NOMO-1 (cell line): ENCODE measurements at regions not wholly inside any gene's neighbourhood (a gene's known extent, or its start where the extent isn't known, plus 50 kb on each side); places are given as distances from the start of the nearest gene placed in this dataset.

Experiments
- DNase-seq, 2 experiments: peaks; one replicate each; lab custom pipeline; 2025; ENCODE audit not compliant: unreplicated experiment in 2 of 2; lab: John Stamatoyannopoulos, UW

DNA sequence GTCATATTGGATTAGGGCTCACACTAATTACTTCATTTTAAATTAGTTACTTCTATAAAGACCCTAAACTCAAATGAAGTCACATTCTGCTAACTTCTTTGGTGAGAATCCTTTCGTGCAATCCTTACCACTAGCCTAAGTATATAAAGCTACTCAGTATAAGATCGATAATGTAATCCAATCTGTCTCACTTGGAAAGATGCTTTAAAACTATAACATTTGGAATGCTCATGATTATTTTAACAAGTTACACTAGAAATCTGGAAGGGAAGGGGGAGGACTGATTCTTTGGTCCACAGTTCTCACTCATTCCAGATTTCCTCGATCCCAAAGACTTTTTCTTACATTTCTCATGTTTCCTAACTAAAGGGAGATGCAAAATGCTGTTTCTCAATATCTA is 336.4 kb upstream of the SLIT2 start:
- DNase-seq, result no peak

- no peak for DNase-seq
These were observed 338.1 kb upstream of the SLIT2 start for GRCh38 chr4:19913650-19914049.

- no peak for DNase-seq
These were observed 340.7 kb upstream of the SLIT2 start for GRCh38 chr4:19910861-19911525.

- no peak for DNase-seq
These were observed 346.7 kb upstream of the SLIT2 start for GRCh38 chr4:19905024-19905423.

- DNase-seq, result no peak
These were observed 363.1 kb upstream of the SLIT2 start for GRCh38 chr4:19888587-19888986.

- DNase-seq, result no peak
These were observed 367.9 kb upstream of the SLIT2 start for GRCh38 chr4:19883841-19884240.

DNA sequence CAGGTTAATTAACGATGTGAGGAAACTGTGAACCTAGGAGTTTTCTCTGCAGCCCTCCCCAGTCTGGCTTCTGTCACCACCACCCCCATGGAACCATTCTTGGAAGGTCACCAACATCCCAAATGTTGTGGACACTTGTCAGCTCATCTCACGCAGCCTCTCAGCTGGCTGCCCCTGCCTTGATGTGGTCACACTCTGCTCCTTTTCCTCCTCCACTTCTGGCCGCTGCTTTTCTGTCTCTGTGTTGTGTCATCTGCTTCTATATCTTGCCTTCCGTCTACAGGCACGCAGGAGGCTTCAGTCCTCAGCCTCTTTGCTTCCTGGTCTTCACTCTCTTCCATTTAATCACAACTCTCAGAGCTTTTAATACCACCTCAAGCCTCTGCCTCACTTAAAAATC is 371.5 kb upstream of the SLIT2 start:
- no peak for DNase-seq

GRCh38 chr4:19879330-19879729 is 372.4 kb upstream of the SLIT2 start:
- DNase-seq, result no peak

GRCh38 chr4:19857991-19858390 is 393.7 kb upstream of the SLIT2 start:
- no peak for DNase-seq

- DNase-seq, result no peak
These were observed 394.3 kb upstream of the SLIT2 start for GRCh38 chr4:19857380-19857779.

DNA sequence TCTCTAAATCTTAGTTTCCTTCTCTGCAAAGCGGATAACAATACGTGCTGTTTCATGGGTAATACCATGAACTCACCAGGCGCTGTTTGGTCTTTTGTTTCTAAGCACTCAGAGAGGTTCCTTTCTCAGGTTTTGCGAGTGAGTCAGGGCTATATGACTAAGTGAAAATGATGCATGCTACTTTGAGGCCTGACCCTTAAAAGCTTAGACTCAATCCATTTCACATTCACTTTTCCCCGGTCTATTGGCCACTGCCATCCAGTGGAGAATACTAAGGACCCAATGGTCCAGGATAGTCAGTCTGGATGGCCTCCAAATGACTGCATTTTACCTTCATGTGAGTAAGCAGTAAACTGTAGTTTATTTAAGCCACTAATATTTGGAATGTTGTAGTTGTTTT is 400.8 kb upstream of the SLIT2 start:
- no peak for DNase-seq

DNA sequence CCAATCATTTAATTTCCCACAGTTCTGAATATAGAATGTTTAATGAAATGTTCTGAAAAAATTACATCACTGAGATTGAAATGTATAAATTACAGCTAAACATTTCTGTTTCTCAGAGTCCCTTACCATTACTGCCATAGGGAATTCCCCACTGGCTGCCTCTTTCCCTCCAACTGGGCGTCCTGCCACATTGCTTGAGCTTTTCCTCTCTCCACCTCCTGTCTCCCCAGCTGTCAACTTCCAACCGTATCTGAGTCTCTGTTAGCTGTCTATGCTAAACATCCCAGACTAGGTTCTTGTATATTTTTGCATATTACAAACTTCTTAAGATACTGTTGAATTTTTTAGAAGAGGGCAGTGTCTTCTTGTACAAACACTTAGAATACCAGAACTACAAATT is 407.3 kb upstream of the SLIT2 start:
- DNase-seq, result no peak

DNA sequence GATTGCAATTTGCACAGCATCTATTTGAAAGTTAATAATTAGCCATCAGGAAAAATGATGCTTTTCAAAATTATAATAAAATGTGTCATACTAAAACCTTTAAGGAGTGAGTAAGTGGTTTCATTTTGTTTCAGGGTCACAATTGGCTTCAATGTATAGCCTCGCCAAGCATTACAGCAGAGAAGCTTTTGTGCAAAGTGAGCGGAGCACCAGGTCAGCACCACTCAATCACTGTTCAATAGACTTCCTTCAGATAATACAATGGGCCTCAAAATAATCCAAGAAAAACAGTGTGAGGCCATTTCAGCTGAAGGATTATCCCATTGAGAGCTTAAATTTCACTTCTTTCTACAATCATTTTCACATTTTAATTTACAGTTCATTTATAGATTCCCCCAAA is 409.2 kb upstream of the SLIT2 start:
- no peak for DNase-seq

DNA sequence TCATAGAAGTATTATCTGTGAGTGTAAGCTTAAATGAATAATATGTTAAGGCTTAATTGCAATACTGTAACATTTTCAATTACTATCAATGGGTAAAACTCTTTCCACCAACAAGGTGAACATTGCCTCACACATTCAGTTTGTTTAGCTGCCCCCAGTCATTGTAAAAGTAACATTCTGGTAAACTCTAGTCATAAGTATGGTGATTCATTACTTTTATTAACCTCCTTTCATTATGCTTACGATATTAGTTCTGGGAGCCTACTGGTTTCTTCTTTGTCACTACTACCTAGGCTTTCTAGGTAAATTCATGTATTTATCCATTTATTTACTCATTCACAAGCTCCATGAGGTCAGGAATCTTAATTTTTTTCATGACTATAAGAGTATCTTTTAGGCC is 412.8 kb upstream of the SLIT2 start:
- no peak for DNase-seq

- DNase-seq, result no peak
These were observed 416.3 kb upstream of the SLIT2 start for GRCh38 chr4:19835429-19835828.

DNA sequence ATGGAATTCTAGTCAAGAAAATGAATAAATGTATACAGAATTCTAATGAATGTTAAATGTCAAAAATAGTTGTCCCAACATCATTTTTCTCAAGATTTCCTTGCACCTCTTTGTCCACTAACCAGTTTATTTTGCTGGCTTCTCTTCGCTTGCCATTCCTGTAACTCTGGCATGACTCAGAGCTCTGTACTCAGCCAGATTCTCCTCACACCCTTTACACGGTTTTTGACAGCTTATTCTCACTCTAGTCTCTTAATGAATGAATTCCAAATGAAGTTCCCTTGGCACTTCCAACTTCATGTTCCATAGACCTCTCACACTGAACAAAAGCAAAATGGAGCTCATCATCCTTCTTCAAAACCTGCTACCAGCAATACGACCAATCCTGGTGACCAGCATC is 419.3 kb upstream of the SLIT2 start:
- DNase-seq, result no peak

DNA sequence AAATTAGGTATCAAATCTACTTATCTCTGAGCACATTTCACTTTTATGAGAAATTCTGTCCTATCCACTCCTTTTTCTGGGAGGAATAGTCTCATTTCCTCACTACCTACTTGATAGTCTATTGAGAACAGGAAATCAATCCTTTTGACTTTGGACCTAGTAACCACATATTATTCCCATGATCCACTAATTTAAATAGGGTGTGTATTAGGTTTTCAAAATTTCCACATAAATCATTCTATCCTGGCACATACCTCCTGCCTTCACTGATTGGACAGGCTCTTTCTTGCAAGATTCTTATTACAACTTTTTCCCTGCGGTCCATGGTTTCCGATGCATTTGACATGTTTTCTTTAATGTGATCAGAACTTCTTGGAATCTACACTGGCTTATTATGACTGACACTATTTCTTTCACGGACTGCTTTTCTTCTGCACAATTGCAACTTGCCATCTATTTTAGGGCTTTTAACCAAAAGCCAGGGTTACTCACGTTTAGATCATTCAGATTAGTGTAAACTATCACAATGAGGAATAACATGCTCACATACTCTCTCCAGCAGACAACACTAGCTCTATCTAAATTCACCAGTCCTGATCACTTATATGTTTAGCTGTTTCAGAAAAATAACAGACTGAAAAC is 419.9 kb upstream of the SLIT2 start:
- no peak for DNase-seq

DNA sequence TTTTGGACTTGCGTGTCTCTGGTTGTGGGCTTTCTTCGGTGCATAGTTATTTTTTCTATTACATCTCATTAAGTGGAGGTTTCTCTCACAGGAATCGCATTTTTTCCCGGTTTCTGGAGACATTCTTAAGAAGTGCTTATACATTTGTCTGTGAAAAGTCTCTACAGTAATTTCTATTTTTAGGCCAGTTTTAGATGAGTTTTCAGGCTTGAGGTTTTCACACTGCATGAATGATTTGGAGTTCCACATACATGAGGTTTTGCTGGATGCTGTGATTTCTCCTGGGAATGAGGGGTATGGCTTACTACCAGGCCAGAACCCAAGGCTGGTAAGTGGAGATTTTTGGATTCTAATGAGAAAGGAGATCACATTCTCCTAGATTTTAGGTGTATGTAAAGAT is 422.6 kb upstream of the SLIT2 start:
- no peak for DNase-seq

DNA sequence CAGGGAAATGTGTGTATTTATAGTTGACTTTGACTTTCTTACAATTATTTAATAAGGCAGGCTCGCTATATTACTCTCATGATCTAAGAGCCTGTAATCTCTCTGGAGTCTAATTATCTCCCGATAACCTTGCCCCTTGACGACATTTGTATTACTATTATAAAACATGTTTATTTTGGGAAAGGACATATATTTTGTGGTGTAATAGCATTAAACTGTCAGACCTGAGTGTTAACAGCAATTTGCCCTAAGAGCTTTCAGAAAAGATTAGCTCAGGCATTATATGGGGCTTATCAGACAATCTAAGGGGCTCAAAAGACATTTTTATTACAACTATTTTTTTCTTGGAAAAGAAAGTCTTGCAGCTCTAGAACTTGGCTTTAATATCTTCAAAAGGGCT is 427.9 kb upstream of the SLIT2 start:
- DNase-seq, result no peak

DNA sequence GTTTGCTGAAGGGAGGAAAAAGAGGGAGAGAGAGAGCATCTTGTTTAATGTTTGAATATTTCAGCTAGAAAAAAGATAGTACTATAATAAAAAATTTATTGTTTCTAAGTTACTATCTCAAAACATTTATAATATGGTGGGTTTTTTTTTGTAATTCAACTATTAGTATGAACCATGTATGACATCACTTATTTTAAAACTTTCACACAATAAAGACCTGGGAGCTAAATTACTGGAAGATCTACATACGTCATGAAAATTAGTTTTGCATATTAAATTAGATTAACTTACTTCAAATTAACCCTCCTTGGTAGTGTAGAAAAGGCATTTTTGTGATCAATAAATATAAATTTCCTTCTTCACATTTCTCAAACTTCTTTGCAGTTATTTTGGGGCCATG is 432.0 kb upstream of the SLIT2 start:
- DNase-seq, result no peak

DNA sequence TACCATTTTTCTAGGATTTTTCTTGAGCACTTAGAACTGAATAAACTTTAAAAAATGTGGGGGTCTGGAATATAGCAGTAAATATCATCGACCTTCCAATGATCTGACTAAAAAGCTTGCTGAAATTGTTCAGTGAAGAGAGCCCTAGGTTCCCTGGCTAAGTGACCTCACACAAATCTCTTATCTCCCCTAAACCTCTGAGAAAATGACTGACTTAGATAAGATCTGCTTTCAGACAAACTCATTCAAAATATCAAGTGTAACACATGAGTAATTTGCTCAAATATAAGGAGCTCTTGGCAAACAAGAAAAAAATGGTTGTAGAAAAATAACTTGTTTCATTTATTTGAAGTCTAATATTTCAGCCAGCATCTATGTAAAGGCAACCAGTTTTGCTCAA is 441.7 kb upstream of the SLIT2 start:
- no peak for DNase-seq

GRCh38 chr4:19807505-19807904 is 444.2 kb upstream of the SLIT2 start:
- no peak for DNase-seq

DNA sequence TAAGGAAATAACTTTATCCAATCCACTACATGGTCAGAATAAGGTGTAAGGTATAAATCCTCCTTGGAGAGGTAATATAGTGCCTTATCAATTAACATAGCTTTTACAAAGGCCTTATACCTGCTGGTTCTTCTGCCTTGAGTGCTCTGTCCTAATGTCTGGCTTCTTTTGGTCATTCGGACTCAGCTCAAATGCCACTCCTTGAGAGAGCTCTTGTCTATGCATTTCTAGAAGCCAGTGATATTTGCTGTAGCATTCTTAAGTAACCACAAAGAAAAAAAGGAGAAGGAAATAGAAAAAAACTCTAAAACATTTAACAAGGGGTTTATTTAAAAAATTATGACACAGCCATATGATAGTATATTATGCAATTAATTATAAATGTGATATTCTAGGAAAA is 444.8 kb upstream of the SLIT2 start:
- peak in 1 of 2 experiments; percentile 8 for DNase-seq
